ENCODE measurements at regions not wholly inside any gene's neighbourhood (a gene's known extent, or its start where the extent isn't known, plus 50 kb on each side); places are given as distances from the start of the nearest gene placed in this dataset.

DNA sequence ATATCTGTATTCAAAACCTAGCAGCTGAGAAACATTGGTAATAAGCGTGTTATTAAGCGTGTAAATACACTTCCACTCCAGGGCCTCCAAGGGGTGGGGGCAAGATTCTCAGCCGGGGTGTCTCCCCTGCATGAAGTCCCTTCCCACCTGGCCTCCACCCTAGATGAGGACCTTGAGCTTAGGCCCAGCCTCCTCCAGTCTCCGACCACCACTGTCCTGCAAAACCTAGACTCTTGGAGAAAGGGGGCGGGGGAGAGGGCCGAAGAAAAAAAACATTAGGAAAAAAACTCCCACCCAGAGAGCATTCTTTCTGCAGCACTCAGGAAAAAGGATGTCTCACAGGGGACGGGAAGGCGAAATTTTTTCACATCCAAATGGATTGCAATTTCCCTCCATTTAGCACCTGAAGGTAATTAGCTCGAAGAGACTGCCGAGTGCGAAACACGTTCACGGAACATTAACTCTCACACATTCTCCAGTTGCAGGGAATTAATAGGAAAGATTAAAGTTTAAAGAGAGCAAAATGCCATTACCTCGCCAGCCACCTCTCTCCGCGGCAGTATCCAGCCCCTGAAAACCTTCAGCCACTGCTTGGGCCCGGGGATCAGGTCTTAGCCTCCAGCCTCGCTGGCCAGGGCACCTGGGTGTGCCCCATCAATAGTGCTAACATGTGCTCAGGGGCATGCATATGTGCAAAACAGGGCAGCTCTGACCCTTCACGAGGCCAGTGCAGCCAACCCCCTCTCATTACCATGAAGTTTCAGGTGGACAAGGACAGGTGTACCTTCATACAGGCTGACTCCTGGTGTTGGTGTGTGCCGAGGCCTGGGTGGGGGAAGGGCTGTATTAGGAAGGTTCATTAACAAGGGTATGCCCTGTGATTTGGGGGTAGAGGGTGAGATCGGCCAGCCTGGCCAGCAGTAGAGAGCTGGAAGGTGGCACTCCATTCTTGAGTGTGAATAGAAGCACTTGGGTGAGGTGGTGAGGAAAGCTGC lies 77.2 kb downstream of the HIF1AN start:
- DNase-seq (ENCODE audit: low spot score): peak; percentile 1
- TF ChIP-seq CTCF (IDR thresholded peaks at IDR 0.05; ENCODE audit: borderline replicate concordance, control extremely low read depth, extremely low read depth, insufficient read depth, missing control alignments): no peak
- in situ Hi-C loops (cut with MboI; ENCODE audit: low sequenced_read_pairs, unreplicated experiment): no loop called here

- no peak for DNase-seq (ENCODE audit: low spot score)
- in situ Hi-C loops (cut with MboI; ENCODE audit: low sequenced_read_pairs, unreplicated experiment): no loop called here
- TF ChIP-seq CTCF (IDR thresholded peaks at IDR 0.05; ENCODE audit: borderline replicate concordance, control extremely low read depth, extremely low read depth, insufficient read depth, missing control alignments): no peak
Measured at GRCh38 chr10:100613846-100614245, 78.1 kb downstream of the HIF1AN start.

- DNase-seq (ENCODE audit: low spot score): no peak
- TF ChIP-seq CTCF (IDR thresholded peaks at IDR 0.05; ENCODE audit: borderline replicate concordance, control extremely low read depth, extremely low read depth, insufficient read depth, missing control alignments): no peak
- in situ Hi-C loops (cut with MboI; ENCODE audit: low sequenced_read_pairs, unreplicated experiment): no loop called here
Measured at GRCh38 chr10:100614429-100615095, 78.8 kb downstream of the HIF1AN start.

DNA sequence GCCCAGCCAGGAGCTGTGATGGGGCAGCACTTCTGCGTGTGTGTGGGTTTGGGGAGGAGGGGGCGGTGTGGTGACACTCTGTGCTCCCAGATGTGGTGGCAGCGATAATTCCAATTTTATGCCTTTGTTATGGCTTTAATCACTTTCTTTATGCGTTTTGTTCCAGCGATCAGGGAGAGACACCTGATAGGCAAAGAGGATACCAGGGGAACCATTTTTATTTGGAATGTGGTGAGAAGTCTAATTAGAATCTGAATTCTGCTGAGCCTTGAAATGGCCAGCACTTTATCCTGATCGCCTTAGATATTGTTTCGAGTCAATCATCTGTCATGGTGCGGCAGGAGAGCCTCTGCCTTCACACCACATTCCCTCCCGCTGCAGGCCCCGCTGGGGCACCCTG lies 79.5 kb downstream of the HIF1AN start:
- in situ Hi-C loops (cut with MboI; ENCODE audit: low sequenced_read_pairs, unreplicated experiment): no loop called here
- DNase-seq (ENCODE audit: low spot score): no peak
- TF ChIP-seq CTCF (IDR thresholded peaks at IDR 0.05; ENCODE audit: borderline replicate concordance, control extremely low read depth, extremely low read depth, insufficient read depth, missing control alignments): no peak

DNA sequence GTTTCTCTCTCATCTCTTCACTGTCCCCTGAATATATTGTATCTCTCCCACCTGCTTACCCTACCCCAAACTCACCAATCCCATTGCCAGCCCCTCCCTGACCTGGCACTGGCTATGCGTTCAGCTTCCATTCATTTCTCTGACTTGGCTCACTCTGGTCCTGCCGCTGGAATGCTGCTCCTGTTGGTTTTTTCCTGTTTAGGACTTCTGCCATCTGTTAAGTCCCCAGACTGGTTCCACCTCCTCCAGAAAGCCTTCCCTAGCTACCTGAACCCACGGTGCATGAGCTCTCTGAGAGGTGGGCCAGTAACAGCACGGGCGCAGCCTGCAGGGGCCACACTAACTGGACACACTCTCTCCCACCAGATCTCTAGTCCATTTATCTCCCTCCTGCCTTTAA lies 80.2 kb downstream of the HIF1AN start:
- TF ChIP-seq CTCF (IDR thresholded peaks at IDR 0.05; ENCODE audit: borderline replicate concordance, control extremely low read depth, extremely low read depth, insufficient read depth, missing control alignments): no peak
- DNase-seq (ENCODE audit: low spot score): no peak
- in situ Hi-C loops (cut with MboI; ENCODE audit: low sequenced_read_pairs, unreplicated experiment): no loop called here

- DNase-seq (ENCODE audit: low spot score): no peak
- in situ Hi-C loops (cut with MboI; ENCODE audit: low sequenced_read_pairs, unreplicated experiment): no loop called here
- no peak for TF ChIP-seq CTCF (IDR thresholded peaks at IDR 0.05; ENCODE audit: borderline replicate concordance, control extremely low read depth, extremely low read depth, insufficient read depth, missing control alignments)
Measured at GRCh38 chr10:100618091-100618615, 82.4 kb downstream of the HIF1AN start.
